GM21576 (cell line): ENCODE measurements at regions not wholly inside any gene's neighbourhood (a gene's known extent, or its start where the extent isn't known, plus 50 kb on each side); places are given as distances from the start of the nearest gene placed in this dataset.

Source experiments
- ATAC-seq: cut with Tn5 transposase; IDR thresholded peaks from one replicate; pipeline ENCODE4 v1.9.1; 2021; ENCODE audit warnings: mild to moderate bottlenecking, moderate library complexity; ENCODE audit not compliant: unreplicated experiment

GRCh38 chr4:182083671-182084410 lies 159.4 kb upstream of the TENM3 start:
- ATAC-seq: no peak

GRCh38 chr4:182085051-182085480 lies 158.1 kb upstream of the TENM3 start:
- no peak for ATAC-seq

- ATAC-seq: no peak
These were observed 153.9 kb upstream of the TENM3 start for GRCh38 chr4:182089326-182089725.

GRCh38 chr4:182090186-182090585 lies 153.0 kb upstream of the TENM3 start:
- ATAC-seq: no peak

- ATAC-seq: no peak
These were observed 152.1 kb upstream of the TENM3 start for GRCh38 chr4:182091128-182091527.

- ATAC-seq: no peak
These were observed 149.8 kb upstream of the TENM3 start for GRCh38 chr4:182093431-182093831.

GRCh38 chr4:182093935-182094334 lies 149.3 kb upstream of the TENM3 start:
- no peak for ATAC-seq

- no peak for ATAC-seq
These were observed 141.6 kb upstream of the TENM3 start for GRCh38 chr4:182101618-182102017.

GRCh38 chr4:182102576-182102975 lies 140.6 kb upstream of the TENM3 start:
- no peak for ATAC-seq

- ATAC-seq: no peak
These were observed 139.4 kb upstream of the TENM3 start for GRCh38 chr4:182103614-182104319.

GRCh38 chr4:182105416-182105815 lies 137.8 kb upstream of the TENM3 start:
- no peak for ATAC-seq

- no peak for ATAC-seq
These were observed 135.3 kb upstream of the TENM3 start for GRCh38 chr4:182107931-182108330.

- ATAC-seq: no peak
These were observed 131.6 kb upstream of the TENM3 start for GRCh38 chr4:182111586-182111985.

- no peak for ATAC-seq
These were observed 129.4 kb upstream of the TENM3 start for GRCh38 chr4:182113779-182114178.

- ATAC-seq: no peak
These were observed 118.8 kb upstream of the TENM3 start for GRCh38 chr4:182124359-182124758.

- ATAC-seq: no peak
These were observed 117.1 kb upstream of the TENM3 start for GRCh38 chr4:182126096-182126495.

- no peak for ATAC-seq
These were observed 116.6 kb upstream of the TENM3 start for GRCh38 chr4:182126603-182127002.

- ATAC-seq: no peak
These were observed 110.2 kb upstream of the TENM3 start for GRCh38 chr4:182133033-182133432.

- ATAC-seq: no peak
These were observed 108.9 kb upstream of the TENM3 start for GRCh38 chr4:182134261-182134660.

- ATAC-seq: no peak
These were observed 107.0 kb upstream of the TENM3 start for GRCh38 chr4:182136201-182136600.

GRCh38 chr4:182137343-182137742 lies 105.9 kb upstream of the TENM3 start:
- no peak for ATAC-seq

- ATAC-seq: no peak
These were observed 103.7 kb upstream of the TENM3 start for GRCh38 chr4:182139491-182139890.
